ENCODE measurements at regions not wholly inside any gene's neighbourhood (a gene's known extent, or its start where the extent isn't known, plus 50 kb on each side); places are given as distances from the start of the nearest gene placed in this dataset.
A peak's percentile ranks its signal among the peaks of the same experiment; 100 is the strongest.

DNA sequence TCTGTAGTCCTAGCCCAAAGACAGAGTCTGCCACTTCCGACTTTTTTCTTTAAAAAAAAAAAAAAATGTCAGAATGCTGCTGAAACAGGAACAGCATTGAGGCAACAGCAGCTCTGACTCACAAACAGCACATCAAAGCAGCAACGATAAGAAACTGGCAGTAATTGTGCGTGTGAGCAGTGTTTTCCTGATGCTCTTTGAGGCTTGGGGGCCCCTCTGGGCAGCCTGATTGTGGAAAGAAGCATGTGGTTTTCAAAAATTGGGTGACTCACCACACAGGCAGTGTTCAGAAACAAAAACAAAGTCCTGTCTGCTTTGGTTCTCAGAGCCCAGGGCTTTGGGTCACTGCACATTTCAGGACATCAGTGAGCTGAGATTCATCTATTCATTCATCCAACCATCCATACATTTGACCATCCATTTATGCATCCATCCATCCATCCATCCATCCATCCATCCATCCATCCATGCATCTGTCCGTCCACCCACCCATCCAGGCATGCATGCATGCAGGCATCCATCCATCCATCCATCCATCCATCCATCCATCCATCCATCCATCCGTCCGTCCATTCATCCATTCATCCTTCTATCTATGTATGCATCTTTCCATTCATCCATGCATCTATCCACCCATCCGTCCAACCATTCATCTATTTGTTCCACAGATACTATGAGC is 308.4 kb downstream of the RPLP1 start:
- no peak for TF ChIP-seq EZH2phosphoT487 (IDR thresholded peaks at IDR 0.05; ENCODE audit: borderline replicate concordance, low read depth, low read length)
- TF ChIP-seq, protein P1, sequence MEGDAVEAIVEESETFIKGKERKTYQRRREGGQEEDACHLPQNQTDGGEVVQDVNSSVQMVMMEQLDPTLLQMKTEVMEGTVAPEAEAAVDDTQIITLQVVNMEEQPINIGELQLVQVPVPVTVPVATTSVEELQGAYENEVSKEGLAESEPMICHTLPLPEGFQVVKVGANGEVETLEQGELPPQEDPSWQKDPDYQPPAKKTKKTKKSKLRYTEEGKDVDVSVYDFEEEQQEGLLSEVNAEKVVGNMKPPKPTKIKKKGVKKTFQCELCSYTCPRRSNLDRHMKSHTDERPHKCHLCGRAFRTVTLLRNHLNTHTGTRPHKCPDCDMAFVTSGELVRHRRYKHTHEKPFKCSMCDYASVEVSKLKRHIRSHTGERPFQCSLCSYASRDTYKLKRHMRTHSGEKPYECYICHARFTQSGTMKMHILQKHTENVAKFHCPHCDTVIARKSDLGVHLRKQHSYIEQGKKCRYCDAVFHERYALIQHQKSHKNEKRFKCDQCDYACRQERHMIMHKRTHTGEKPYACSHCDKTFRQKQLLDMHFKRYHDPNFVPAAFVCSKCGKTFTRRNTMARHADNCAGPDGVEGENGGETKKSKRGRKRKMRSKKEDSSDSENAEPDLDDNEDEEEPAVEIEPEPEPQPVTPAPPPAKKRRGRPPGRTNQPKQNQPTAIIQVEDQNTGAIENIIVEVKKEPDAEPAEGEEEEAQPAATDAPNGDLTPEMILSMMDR (conservative IDR thresholded peaks at IDR 0.05; ENCODE audit: low read length), result no peak
- intact Hi-C loops (cut with micrococcal nuclease; ENCODE audit: unreplicated experiment), result no loop called here
- Histone ChIP-seq H3K36me3 (ENCODE audit: insufficient read depth, low read length) (no peaks in the 10 kb centered on the region), H3K79me2 (ENCODE audit: insufficient read depth, low read depth, low read length) (no peaks in the 10 kb centered on the region), H3K4me1 (ENCODE audit: insufficient read depth, low read length, poor library complexity, severe bottlenecking) (peaks cover 60% of the 10 kb centered on the region), H2AFZ (ENCODE audit: low read length) (peak overlapping the region; percentile 66), H3K27ac (ENCODE audit: low read depth, low read length, poor library complexity, severe bottlenecking) (peak overlapping the region; percentile 21), H3K9me3 (ENCODE audit: low read length) (no peaks in the 10 kb centered on the region), H4K20me1 (ENCODE audit: insufficient read depth, low read length) (no peaks in the 10 kb centered on the region), H3K9me2 (ENCODE audit: insufficient read depth, low read length) (no peaks in the 10 kb centered on the region), H3K4me3 (ENCODE audit: low read depth, low read length, poor library complexity, severe bottlenecking) (peak overlapping the region; percentile 2), H3K4me2 (ENCODE audit: low read length) (peak overlapping the region; percentile 55)
- DNase-seq (ENCODE audit: low spot score), result peak; percentile 57
- POLR2A ChIA-PET, result no interaction called here
- CTCF ChIA-PET (ENCODE audit: unreplicated experiment), result no interaction called here
- BruUV-seq (replicated peaks), result no TSS peak

DNA sequence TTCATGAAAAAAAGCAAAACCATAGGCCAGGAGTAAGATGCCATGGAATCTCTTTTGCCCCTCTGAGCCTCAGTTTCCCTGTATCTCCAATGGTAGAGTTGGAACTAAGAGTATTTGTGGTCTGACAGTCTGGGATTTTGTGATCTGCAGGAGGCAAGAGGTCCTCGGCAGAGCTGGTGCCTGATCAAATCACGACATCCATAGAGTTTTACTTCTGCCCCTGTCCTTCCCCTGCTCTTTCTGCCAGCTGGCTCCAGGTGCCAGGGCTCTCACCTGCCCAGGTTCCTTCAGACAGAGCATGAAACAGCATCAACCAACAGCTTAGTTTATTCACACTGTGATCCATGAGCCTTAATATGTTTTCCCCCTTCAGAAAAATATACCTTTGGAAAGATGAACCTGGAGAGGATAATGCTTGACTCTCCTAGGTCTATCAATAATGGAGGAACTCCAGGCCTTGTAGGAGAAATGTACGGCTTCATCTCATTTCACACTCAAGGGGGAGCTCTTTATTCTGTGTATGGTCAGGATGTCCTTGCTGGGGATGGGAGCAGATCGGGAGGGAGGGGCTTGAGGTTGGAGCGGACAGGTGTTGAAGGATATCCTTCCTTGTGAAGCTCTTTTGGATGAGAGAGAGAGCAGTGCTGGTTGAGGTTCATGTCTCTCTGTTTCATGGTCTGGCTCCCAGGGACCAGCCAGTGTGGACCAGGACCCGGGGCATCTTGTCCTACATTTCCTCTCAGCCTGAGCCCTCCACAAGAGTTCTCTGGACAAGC is 309.9 kb downstream of the RPLP1 start:
- H3K9me2 ChIP-seq (ENCODE audit: insufficient read depth, low read length), result no peaks in the 10 kb centered on the region
- H3K27ac ChIP-seq (ENCODE audit: low read depth, low read length, poor library complexity, severe bottlenecking), result no peak overlapping the region
- intact Hi-C loops (cut with micrococcal nuclease; ENCODE audit: unreplicated experiment), result no loop called here
- peak overlapping the region; percentile 40 for H3K4me2 ChIP-seq (ENCODE audit: low read length)
- TF ChIP-seq, protein P1 (conservative IDR thresholded peaks at IDR 0.05; ENCODE audit: low read length), result peak; percentile 81
- TF ChIP-seq EZH2phosphoT487 (IDR thresholded peaks at IDR 0.05; ENCODE audit: borderline replicate concordance, low read depth, low read length), result no peak
- H3K4me3 ChIP-seq (ENCODE audit: low read depth, low read length, poor library complexity, severe bottlenecking), result no peak overlapping the region
- H2AFZ ChIP-seq (ENCODE audit: low read length), result no peak overlapping the region
- ChIA-PET CTCF (ENCODE audit: unreplicated experiment) (no interaction called here), POLR2A (no interaction called here)
- H4K20me1 ChIP-seq (ENCODE audit: insufficient read depth, low read length), result no peaks in the 10 kb centered on the region
- no peaks in the 10 kb centered on the region for H3K79me2 ChIP-seq (ENCODE audit: insufficient read depth, low read depth, low read length)
- no peaks in the 10 kb centered on the region for H3K36me3 ChIP-seq (ENCODE audit: insufficient read depth, low read length)
- no TSS peak for BruUV-seq (replicated peaks)
- peaks cover 11% of the 10 kb centered on the region for H3K9me3 ChIP-seq (ENCODE audit: low read length)
- H3K4me1 ChIP-seq (ENCODE audit: insufficient read depth, low read length, poor library complexity, severe bottlenecking), result peaks cover 49% of the 10 kb centered on the region
- peak; percentile 44 for DNase-seq (ENCODE audit: low spot score)

DNA sequence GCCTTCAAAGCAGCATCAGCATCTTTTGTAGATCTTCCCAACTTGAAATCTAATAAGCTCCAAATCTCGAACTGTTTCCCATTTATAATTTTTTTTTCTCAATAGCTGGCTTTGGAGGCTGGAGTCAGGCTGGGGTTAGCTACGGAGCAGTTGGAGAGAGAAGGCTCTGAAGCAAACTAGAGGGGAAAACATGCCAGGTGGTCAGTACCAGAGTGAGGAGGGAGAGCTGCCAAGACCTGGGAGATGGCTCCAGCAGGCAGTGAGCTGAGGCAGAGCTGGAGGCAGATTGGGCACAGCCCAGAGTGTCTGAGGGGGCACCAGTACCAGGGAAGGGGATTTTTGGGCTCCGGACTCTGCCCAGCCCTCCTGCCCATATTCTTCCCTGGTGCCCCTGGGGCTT is 311.2 kb downstream of the RPLP1 start:
- H3K36me3 ChIP-seq (ENCODE audit: insufficient read depth, low read length), result no peaks in the 10 kb centered on the region
- H3K4me1 ChIP-seq (ENCODE audit: insufficient read depth, low read length, poor library complexity, severe bottlenecking), result peaks cover 40% of the 10 kb centered on the region
- CTCF ChIA-PET (ENCODE audit: unreplicated experiment), result interaction anchor here (0.6 kb wide), 1 partner anchor 403 kb away, joined by 3 read pairs; no protein-coding TSS in a partner anchor
- POLR2A ChIA-PET, result interaction anchor here (0.7 kb wide), 2 partner anchors 122 to 436 kb away, joined by 4 read pairs; no protein-coding TSS in a partner anchor
- no peak overlapping the region for H3K4me2 ChIP-seq (ENCODE audit: low read length)
- H3K4me3 ChIP-seq (ENCODE audit: low read depth, low read length, poor library complexity, severe bottlenecking), result no peak overlapping the region
- no peaks in the 10 kb centered on the region for H3K9me2 ChIP-seq (ENCODE audit: insufficient read depth, low read length)
- H3K79me2 ChIP-seq (ENCODE audit: insufficient read depth, low read depth, low read length), result no peaks in the 10 kb centered on the region
- no peak overlapping the region for H2AFZ ChIP-seq (ENCODE audit: low read length)
- DNase-seq (ENCODE audit: low spot score), result no peak
- no peaks in the 10 kb centered on the region for H4K20me1 ChIP-seq (ENCODE audit: insufficient read depth, low read length)
- peaks cover 11% of the 10 kb centered on the region for H3K9me3 ChIP-seq (ENCODE audit: low read length)
- no TSS peak for BruUV-seq (replicated peaks)
- intact Hi-C loops (cut with micrococcal nuclease; ENCODE audit: unreplicated experiment), result no loop called here
- H3K27ac ChIP-seq (ENCODE audit: low read depth, low read length, poor library complexity, severe bottlenecking), result no peak overlapping the region
- TF ChIP-seq, protein P1 (conservative IDR thresholded peaks at IDR 0.05; ENCODE audit: low read length), result no peak
- TF ChIP-seq EZH2phosphoT487 (IDR thresholded peaks at IDR 0.05; ENCODE audit: borderline replicate concordance, low read depth, low read length), result no peak
